ENCODE measurements at regions not wholly inside any gene's neighbourhood (a gene's known extent, or its start where the extent isn't known, plus 50 kb on each side); places are given as distances from the start of the nearest gene placed in this dataset.
"Not testable (repeated sequence)": the region's sequence is repeated elsewhere in the genome, so short reads cannot be mapped to it uniquely, and the experiment has no call there.

DNA sequence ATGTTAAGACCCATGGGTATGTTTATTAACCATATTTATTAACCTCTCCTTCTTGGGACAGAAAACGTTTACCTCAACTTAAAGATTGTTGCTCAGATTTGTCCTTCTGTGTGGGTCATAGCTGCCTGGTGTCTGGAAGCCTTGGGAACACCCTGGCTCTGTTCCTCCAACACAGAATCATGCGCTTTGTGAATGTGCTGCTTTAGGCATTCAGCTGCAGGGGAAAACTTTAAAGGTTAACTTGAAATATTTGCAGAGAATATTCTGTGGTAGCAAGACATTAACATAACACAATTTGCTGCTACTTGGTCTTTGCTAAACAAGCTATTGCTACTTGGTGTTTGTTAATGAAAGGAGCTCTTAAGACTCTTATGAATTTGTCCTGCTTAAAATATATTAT lies 50.5 kb upstream of the THOC3 start:
- TF ChIP-seq, protein P1, sequence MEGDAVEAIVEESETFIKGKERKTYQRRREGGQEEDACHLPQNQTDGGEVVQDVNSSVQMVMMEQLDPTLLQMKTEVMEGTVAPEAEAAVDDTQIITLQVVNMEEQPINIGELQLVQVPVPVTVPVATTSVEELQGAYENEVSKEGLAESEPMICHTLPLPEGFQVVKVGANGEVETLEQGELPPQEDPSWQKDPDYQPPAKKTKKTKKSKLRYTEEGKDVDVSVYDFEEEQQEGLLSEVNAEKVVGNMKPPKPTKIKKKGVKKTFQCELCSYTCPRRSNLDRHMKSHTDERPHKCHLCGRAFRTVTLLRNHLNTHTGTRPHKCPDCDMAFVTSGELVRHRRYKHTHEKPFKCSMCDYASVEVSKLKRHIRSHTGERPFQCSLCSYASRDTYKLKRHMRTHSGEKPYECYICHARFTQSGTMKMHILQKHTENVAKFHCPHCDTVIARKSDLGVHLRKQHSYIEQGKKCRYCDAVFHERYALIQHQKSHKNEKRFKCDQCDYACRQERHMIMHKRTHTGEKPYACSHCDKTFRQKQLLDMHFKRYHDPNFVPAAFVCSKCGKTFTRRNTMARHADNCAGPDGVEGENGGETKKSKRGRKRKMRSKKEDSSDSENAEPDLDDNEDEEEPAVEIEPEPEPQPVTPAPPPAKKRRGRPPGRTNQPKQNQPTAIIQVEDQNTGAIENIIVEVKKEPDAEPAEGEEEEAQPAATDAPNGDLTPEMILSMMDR (IDR thresholded peaks at IDR 0.05) = not testable (repeated sequence)
- TF ChIP-seq POLR2A (IDR thresholded peaks at IDR 0.05) = not testable (repeated sequence)
